K562 (cell line): ENCODE measurements at regions not wholly inside any gene's neighbourhood (a gene's known extent, or its start where the extent isn't known, plus 50 kb on each side); places are given as distances from the start of the nearest gene placed in this dataset.

Experiments used
- ATAC-seq: fragments of 200-7000 bp; cut with Tn5 transposase; 3 replicates; pipeline ENCODE4 v1.9.1; 2020; ENCODE audit warnings: moderate library complexity
- BruUV-seq: library from RNA; stranded (reverse); fragments of 400-500 nt; replicated peaks from 2 replicates; lab custom pipeline; 2021; lab: Mats Ljungman, UMichigan
- CTCF ChIA-PET: fragments of 300-600 bp; formaldehyde crosslinking; extraction: SDS; loops from one replicate; lab custom pipeline; 2021; ENCODE audit warnings: low intra/inter-chr PET ratio; lab: Yijun Ruan, JAX
- POLR2A ChIA-PET: fragments of 300-600, 350-650 bp; sonication (Branson Sonifier 250); formaldehyde crosslinking; extraction: SDS; loops from one replicate; lab custom pipeline; 2021; ENCODE audit warnings: antibody characterized with exemption, inconsistent platforms; lab: Yijun Ruan, JAX
- DNase-seq, 4 experiments: peaks; one replicate each; pipeline versions ENCODE4 v3.0.0 to v3.0.0-alpha.2; 2011 to 2018; ENCODE audit warnings: low spot score in 3 of 4, mixed read lengths in 3 of 4; ENCODE audit errors: extremely low read depth in 1 of 4
- FAIRE-seq: peaks from 2 replicates; lab custom pipeline; 2011; peaks lifted over from hg19 to GRCh38; lab: Jason Lieb, UNC
- H2AFZ ChIP-seq: 2 replicates; pipeline ENCODE4 v1.6.0; 2011; ENCODE audit warnings: low read depth, low read length, control low read depth, inconsistent platforms
- H3K27ac ChIP-seq: fragments of 200-600 bp; 3 replicates; pipeline ENCODE4 v1.8.0; 2011; ENCODE audit warnings: low read depth, mild to moderate bottlenecking, control low read depth, inconsistent platforms, low read length, moderate library complexity, mixed read lengths; ENCODE audit errors: extremely low read depth
- H3K27me3 ChIP-seq, 2 experiments: fragments of 300-600 bp in 1 of 2; 2 replicates in 1 of 2; 3 replicates in 1 of 2; pipeline versions ENCODE4 v1.6.0 to v1.8.0; 2011; ENCODE audit warnings: inconsistent platforms in 2 of 2, low read length in 2 of 2, mild to moderate bottlenecking in 1 of 2, mixed read lengths in 1 of 2, moderate library complexity in 1 of 2; ENCODE audit not compliant: control insufficient read depth in 2 of 2, insufficient read depth in 2 of 2
- H3K36me3 ChIP-seq: fragments of 300-600 bp; 3 replicates; pipeline ENCODE4 v1.8.0; 2011; ENCODE audit warnings: mild to moderate bottlenecking, low read length, inconsistent platforms; ENCODE audit not compliant: control insufficient read depth, insufficient read depth
- H3K4me1 ChIP-seq, 2 experiments: fragments of 200-600 bp in 1 of 2; replicated peaks in 1 of 2; 2 replicates in 1 of 2; 3 replicates in 1 of 2; pipeline versions ENCODE4 v1.5.1 to v1.8.0; 2011; ENCODE audit warnings: inconsistent platforms in 2 of 2, low read length in 2 of 2, mild to moderate bottlenecking in 1 of 2, mixed read lengths in 1 of 2, moderate library complexity in 1 of 2; ENCODE audit not compliant: control insufficient read depth in 2 of 2, insufficient read depth in 2 of 2
- H3K4me2 ChIP-seq: 2 replicates; pipeline ENCODE4 v1.6.1; 2011; ENCODE audit warnings: low read length, control low read depth, inconsistent platforms, mixed read lengths; ENCODE audit not compliant: insufficient read depth
- H3K4me3 ChIP-seq: fragments of 200-600 bp; sonication (generic), shearing (Covaris generic); 2 replicates; pipeline ENCODE4 v1.5.1; 2016; ENCODE audit warnings: control low read depth, inconsistent platforms
- H3K79me2 ChIP-seq: fragments of 200-600 bp; 3 replicates; pipeline ENCODE4 v1.8.0; 2011; ENCODE audit warnings: low read length, inconsistent platforms; ENCODE audit not compliant: control insufficient read depth, insufficient read depth
- H3K9ac ChIP-seq, 2 experiments: 2 replicates each; pipeline versions ENCODE4 v1.6.0 to v1.6.1; 2011; ENCODE audit warnings: low read depth in 2 of 2, low read length in 2 of 2, control low read depth in 1 of 2, inconsistent platforms in 1 of 2, mild to moderate bottlenecking in 1 of 2, mixed read lengths in 1 of 2; ENCODE audit not compliant: insufficient read depth in 1 of 2
- H3K9me1 ChIP-seq: one replicate; pipeline ENCODE4 v1.6.0; 2011; ENCODE audit warnings: inconsistent platforms, mild to moderate bottlenecking, low read length, moderate library complexity; ENCODE audit not compliant: control insufficient read depth, insufficient read depth
- H3K9me3 ChIP-seq: replicated peaks from 2 replicates; pipeline ENCODE4 v1.5.1; 2011; ENCODE audit warnings: low read depth, low read length, inconsistent platforms; ENCODE audit not compliant: control insufficient read depth, insufficient read depth
- H4K20me1 ChIP-seq: replicated peaks from 2 replicates; pipeline ENCODE4 v1.6.1; 2011; ENCODE audit warnings: low read length, inconsistent platforms, mixed read lengths; ENCODE audit not compliant: control insufficient read depth, insufficient read depth
- CAMTA2 ChIP-seq: fragments of 250-450 bp; sonication (Bioruptor Pico); conservative IDR thresholded peaks from 2 replicates; pipeline ENCODE4 v1.5.1; 2022
- CBFB ChIP-seq: sonication (generic); formaldehyde crosslinking; IDR thresholded peaks from 2 replicates; pipeline ENCODE4 v1.4.0; 2020; ENCODE audit warnings: mild to moderate bottlenecking, missing genetic modification reagents
- CEBPG ChIP-seq, 3 experiments: fragments of 200-800 bp in 1 of 3; sonication (Bioruptor generic) in 1 of 3; sonication (generic) in 1 of 3; formaldehyde crosslinking in 1 of 3; IDR thresholded peaks in 2 of 3; conservative IDR thresholded peaks in 1 of 3; 2 replicates each; pipeline versions ENCODE4 v1.6.1 to v1.8.0; 2016 to 2022; ENCODE audit warnings: missing compliant biosample characterization in 2 of 3, missing genetic modification characterization in 2 of 3, mild to moderate bottlenecking in 1 of 3, missing genetic modification reagents in 1 of 3
- IFI16 ChIP-seq: fragments of 250-450 bp; sonication (Bioruptor Pico); IDR thresholded peaks from 2 replicates; pipeline ENCODE4 v2.1.2; 2022; ENCODE audit warnings: mild to moderate bottlenecking, inconsistent platforms
- PRPF4 ChIP-seq: fragments of 200-400 bp; formaldehyde crosslinking; IDR thresholded peaks from one replicate; pipeline ENCODE4 v1.6.1; 2017; ENCODE audit warnings: low read length, low read depth, mild to moderate bottlenecking; ENCODE audit not compliant: insufficient read depth, poor library complexity, severe bottlenecking
- SIN3B ChIP-seq: fragments of 450-650 bp; IDR thresholded peaks from 2 replicates; pipeline ENCODE4 v1.6.1; 2017; ENCODE audit warnings: low read depth, mild to moderate bottlenecking, moderate library complexity
- SMAD3 ChIP-seq: fragments of 450-650 bp; formaldehyde crosslinking; conservative IDR thresholded peaks from 2 replicates; pipeline ENCODE4 v1.4.0; 2020; ENCODE audit warnings: mild to moderate bottlenecking
- ZNF165 ChIP-seq: fragments of 250-450 bp; sonication (Bioruptor Pico); IDR thresholded peaks from 2 replicates; pipeline ENCODE4 v1.4.0; 2020; ENCODE audit warnings: borderline replicate concordance
- WGBS: fragments of 100-300 bp; shearing (Covaris generic); methylation state at CpG from one replicate; pipeline ENCODE4 v1.1.6; 2016; ENCODE audit warnings: low coverage, mixed read lengths; ENCODE audit not compliant: insufficient coverage; ENCODE audit errors: missing lambda C conversion rate; 5-methylcytosine and 5-hydroxymethylcytosine counted together
- in situ Hi-C: fragments of 300-500 bp; cut with MboI; formaldehyde crosslinking; loops from 4 replicates; pipeline ENCODE4 v1.15.0; 2018; ENCODE audit warnings: inconsistent platforms, mixed read lengths
- intact Hi-C: fragments of 100-400 bp; cut with micrococcal nuclease; formaldehyde crosslinking; loops from 2 replicates; pipeline ENCODE4 v1.14.2; 2022
- TF ChIP-seq, protein P1 (sequence below): fragments of 450-650 bp; IDR thresholded peaks from 2 replicates; pipeline ENCODE4 v1.7.0; 2016; ENCODE audit warnings: borderline replicate concordance

DNA sequence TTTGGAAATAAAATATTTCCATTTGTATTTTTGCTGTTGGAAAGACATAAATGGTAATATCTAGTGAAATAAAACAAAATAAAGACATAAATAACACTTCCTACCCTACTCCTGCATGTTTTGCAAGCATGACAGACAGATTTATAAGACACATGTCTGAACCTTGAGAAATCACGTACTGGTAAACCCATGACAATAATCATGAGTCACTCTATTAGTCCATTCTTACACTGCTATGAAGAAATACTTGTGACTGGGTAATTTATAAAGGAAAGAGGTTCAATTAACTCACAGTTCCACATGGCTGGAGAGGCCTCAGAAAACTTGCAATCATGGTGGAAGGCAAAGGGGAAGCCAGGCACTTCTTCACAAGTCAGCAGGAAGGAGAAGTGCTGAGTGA is 942.2 kb downstream of the REEP3 start:
- TF ChIP-seq, protein P1, sequence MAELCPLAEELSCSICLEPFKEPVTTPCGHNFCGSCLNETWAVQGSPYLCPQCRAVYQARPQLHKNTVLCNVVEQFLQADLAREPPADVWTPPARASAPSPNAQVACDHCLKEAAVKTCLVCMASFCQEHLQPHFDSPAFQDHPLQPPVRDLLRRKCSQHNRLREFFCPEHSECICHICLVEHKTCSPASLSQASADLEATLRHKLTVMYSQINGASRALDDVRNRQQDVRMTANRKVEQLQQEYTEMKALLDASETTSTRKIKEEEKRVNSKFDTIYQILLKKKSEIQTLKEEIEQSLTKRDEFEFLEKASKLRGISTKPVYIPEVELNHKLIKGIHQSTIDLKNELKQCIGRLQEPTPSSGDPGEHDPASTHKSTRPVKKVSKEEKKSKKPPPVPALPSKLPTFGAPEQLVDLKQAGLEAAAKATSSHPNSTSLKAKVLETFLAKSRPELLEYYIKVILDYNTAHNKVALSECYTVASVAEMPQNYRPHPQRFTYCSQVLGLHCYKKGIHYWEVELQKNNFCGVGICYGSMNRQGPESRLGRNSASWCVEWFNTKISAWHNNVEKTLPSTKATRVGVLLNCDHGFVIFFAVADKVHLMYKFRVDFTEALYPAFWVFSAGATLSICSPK = no peak
- no peak for TF ChIP-seq PRPF4
- no peak for TF ChIP-seq CAMTA2 (CRISPR knock-in tag)
- TF ChIP-seq ZNF165 (CRISPR knock-in tag) = no peak
- Histone ChIP-seq H3K27ac (no peak overlapping the region), H3K4me2 (no peak overlapping the region), H3K27me3 (no peaks in the 10 kb centered on the region), H3K4me3 (no peak overlapping the region), H3K9ac (no peak overlapping the region), H4K20me1 (no peaks in the 10 kb centered on the region), H3K79me2 (no peaks in the 10 kb centered on the region), H3K9me1 (no peaks in the 10 kb centered on the region), H3K36me3 (no peaks in the 10 kb centered on the region), H2AFZ (no peak overlapping the region), H3K9me3 (no peaks in the 10 kb centered on the region; the same call in 1 of the 2 replicates), H3K4me1 (no peaks in the 10 kb centered on the region)
- BruUV-seq = no TSS peak
- ChIA-PET CTCF (no interaction called here), POLR2A (no interaction called here)
- DNase-seq (no peak), ATAC-seq (no peak), FAIRE-seq (no peak)
- in situ Hi-C loops = no loop called here
- 18% methylated on average over 1 of the region's 1 CpG for WGBS
- intact Hi-C loops = no loop called here

DNA sequence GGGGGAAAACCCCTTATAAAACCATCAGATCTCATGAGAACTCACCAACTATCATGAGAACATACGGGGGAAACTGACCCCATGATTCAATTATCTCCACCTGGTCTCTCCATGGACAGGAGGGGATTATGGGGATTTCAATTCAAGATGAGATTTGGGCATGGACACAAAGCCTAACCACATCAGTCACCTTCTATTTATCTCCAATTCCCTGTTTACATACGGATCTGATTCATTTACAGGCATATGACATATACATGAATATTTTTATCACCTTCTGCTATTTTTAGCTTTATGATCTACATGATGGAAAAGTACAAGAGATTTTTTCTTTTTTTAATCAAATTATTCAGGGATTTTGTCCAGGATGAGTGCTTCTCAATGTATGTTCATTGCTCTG is 944.5 kb downstream of the REEP3 start:
- Histone ChIP-seq H3K9me3 (no peaks in the 10 kb centered on the region; the same call in 1 of the 2 replicates), H3K9ac (no peak overlapping the region), H3K4me3 (no peak overlapping the region), H3K27me3 (no peaks in the 10 kb centered on the region), H3K27ac (no peak overlapping the region), H3K9me1 (no peaks in the 10 kb centered on the region), H3K4me1 (no peaks in the 10 kb centered on the region), H3K79me2 (no peaks in the 10 kb centered on the region), H3K36me3 (no peaks in the 10 kb centered on the region), H3K4me2 (no peak overlapping the region), H4K20me1 (no peaks in the 10 kb centered on the region), H2AFZ (no peak overlapping the region)
- no peak for TF ChIP-seq CEBPG (CRISPR knock-in tag; IDR thresholded peaks at IDR 0.05)
- no peak for TF ChIP-seq CEBPG (tag; conservative IDR thresholded peaks at IDR 0.05 in 1 of 2, IDR thresholded peaks at IDR 0.05 in 1 of 2)
- no peak for TF ChIP-seq SIN3B
- TF ChIP-seq CBFB (CRISPR knock-in tag) = no peak
- no peak for TF ChIP-seq SMAD3
- no peak for TF ChIP-seq IFI16
- in situ Hi-C loops (no loop called here), intact Hi-C loops (no loop called here)
- WGBS = 5% methylated on average over 2 of the region's 2 CpGs
- DNase-seq = no peak
- ChIA-PET CTCF (no interaction called here), POLR2A (no interaction called here)
- BruUV-seq = no TSS peak
- no peak for ATAC-seq
- FAIRE-seq = no peak
